HG03045 (cell line): ENCODE measurements at regions not wholly inside any gene's neighbourhood (a gene's known extent, or its start where the extent isn't known, plus 50 kb on each side); places are given as distances from the start of the nearest gene placed in this dataset.
"Not testable (repeated sequence)": the region's sequence is repeated elsewhere in the genome, so short reads cannot be mapped to it uniquely, and the experiment has no call there.

Experiments
- ATAC-seq: cut with Tn5 transposase; IDR thresholded peaks from one replicate; pipeline ENCODE4 v1.9.1; 2021; ENCODE audit warnings: mild to moderate bottlenecking, moderate library complexity; ENCODE audit not compliant: unreplicated experiment

DNA sequence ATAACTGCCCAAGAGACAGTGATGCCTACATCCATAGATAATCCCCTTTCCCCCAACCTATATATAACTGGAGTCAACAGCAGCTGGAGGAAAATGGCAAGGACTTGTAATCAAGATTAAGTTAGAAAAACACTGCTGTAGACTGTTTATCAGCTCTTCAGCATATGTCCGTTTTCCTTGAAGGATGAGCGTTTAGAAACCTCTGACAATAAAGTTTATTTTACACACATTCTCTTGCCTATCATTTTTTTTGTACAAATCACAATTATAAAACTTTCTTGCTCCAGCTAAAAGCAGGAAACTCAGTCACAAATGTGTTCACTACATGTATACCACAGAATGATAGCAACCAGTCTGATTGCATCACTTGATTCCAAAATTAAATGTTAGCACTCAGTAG lies 50.8 kb downstream of the PPIAL4G start:
- ATAC-seq, result not testable (repeated sequence)

DNA sequence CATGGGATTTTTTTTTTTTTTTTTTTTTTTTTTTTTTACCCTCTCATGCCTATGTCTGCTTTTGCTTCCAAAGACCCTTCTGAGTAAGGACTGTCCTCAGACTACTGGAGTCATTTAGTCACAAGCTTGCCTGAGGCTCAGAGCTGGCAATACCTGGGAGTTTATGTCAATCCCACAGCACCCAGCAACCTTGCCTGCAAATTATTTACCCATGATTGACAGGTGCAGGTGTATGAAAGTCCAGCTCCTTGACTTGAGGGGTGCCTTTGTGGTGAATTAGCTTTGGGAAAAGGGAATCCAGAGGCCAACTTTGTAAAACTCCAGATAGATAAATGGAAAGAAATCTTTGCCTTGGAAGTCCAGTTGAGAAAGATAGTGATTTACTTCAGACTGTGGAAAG lies 53.2 kb downstream of the PPIAL4G start:
- not testable (repeated sequence) for ATAC-seq

DNA sequence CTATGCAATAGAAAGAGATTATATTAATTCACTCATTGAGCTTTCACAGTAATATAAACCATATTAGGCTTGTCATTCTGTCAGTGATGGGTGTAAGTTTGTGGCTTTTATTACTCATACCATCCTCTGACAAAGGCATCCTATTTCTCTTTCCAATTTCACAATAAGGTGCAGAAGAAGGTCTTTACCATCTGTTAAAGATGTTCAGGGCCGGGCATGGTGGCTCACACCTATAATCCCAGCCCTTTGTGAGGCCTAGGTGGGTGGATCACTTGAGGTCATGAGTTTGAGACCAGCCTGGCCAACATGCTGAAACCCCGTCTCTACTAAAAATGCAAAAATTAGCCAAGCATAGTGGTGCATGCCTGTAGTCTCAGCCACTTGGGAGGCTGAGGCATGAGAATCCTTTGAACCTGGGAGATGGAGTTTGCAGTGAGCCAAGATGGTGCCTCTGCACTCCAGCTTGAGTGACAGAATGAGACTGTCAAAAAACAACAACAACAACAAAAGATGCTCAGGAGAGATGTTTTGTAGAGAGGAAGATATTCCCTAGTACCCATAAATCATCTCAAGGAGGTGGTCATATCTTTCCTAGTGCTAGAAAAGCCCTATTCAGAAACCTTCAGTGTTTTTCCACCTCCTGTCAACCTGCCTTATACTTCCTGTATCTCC lies 56.0 kb downstream of the PPIAL4G start:
- not testable (repeated sequence) for ATAC-seq

DNA sequence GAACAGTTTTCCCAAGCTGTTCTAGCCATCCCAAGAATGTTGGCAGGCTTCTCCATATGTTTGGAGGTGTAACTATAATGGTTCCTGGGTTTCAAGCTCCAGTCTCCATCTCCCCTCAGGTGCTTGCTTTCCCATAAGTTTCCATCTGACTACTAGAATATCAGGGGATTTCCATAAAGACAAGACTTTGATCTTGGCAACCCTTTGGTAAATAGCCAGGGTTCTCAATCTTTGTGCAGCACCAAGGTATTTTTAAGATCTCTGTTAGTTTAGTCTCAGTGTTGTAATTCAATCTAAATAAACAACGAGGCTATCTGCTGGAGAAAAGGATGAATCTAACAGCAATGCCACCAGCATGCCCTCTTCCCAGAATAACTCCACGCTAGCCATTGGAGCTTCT lies 56.7 kb downstream of the PPIAL4G start:
- ATAC-seq, result not testable (repeated sequence)

DNA sequence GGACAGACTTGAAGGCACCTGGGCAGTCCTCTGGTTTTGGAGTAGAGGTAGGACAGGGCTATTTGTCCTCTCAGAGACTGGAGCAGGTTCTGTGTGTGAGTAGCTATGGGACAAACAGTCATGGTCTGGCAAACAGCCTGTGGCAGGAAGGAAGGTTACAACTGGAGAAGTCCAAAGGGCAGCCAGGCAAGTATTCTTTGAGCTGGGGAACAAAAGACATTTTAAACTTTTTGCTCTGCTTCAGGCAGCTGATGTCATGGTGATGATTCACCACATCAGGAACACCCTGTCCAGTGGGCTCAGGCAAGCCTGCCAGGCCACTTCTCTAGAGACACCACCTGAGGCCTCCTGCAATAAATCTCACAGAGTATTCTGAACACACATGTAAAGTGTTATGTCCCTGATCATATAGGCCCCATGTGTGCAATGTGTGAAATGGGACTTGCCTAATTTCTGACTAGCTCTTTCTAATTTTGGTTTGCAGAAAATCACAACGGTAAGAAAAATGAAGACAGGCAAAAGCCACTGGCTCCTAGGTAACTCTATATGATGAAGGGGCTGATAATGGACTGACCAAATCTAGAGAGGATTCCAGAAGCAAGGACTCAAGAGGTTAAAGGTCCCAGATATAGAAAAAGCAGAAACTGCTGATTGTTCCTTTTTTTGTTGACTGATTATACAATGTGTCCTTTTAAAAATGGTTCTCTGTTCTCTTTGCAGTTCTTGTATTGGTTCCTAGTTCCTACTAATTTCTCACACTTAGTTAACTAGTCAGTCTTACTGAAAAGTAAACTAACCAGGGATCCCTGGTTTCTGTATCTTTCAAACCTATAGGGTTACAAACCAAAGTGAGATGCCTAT lies 58.7 kb downstream of the PPIAL4G start:
- not testable (repeated sequence) for ATAC-seq

DNA sequence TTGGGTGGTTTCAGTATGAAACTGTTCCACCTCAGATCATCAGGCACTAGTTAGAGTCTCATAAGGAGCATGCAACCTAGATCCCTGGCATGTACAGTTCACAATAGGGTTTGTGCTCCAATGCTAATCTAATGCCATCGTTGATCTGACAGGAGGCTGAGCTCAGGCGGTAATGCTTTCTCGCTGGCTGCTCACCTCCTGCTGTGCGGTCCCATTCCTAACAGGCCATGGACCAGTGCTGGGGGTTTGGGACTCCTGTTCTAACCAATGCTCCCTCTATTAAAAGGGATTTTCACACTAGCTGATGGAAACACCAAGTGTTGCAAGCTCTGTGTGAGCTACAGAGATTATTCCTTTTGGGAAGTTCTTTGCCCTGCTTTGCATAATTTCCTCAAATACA lies 60.2 kb downstream of the PPIAL4G start:
- not testable (repeated sequence) for ATAC-seq

DNA sequence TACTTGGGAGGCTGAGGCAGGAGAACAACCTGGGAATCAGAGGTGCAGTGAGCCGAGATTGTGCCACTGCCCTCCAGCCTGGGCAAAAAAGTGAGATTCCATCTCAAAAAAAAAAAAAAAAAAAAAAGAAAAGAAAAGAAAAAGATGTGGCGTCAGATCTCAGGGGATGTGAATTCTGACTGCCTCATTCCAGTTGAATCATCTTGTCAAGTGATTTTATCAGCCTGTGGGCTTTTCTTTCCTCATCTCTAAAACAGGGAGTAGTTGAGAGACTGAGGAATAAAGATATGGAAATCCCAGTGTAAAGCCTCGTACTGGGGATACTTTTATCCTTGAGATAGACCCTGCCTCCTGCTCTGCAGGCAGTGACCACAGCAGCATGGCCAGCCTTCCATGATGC lies 65.9 kb downstream of the PPIAL4G start:
- not testable (repeated sequence) for ATAC-seq

DNA sequence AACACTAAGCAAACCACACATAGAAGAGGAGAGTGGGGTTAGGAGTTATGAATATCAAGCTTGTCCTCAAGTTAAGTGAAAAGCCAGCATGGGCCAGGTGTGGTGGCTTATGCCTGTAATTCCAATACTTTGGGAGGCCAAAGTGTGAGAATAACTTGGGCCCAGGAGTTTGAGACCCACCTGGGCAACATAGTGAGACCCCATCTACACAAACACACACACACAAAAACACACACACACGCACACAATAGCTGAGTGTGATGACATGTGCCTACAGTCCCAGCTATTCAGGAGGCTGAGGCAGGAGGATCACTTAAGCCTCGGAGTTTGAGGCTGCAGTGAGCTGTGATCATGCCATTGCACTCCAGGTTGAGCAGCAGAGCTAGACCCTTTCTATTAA lies 69.7 kb downstream of the PPIAL4G start:
- not testable (repeated sequence) for ATAC-seq

DNA sequence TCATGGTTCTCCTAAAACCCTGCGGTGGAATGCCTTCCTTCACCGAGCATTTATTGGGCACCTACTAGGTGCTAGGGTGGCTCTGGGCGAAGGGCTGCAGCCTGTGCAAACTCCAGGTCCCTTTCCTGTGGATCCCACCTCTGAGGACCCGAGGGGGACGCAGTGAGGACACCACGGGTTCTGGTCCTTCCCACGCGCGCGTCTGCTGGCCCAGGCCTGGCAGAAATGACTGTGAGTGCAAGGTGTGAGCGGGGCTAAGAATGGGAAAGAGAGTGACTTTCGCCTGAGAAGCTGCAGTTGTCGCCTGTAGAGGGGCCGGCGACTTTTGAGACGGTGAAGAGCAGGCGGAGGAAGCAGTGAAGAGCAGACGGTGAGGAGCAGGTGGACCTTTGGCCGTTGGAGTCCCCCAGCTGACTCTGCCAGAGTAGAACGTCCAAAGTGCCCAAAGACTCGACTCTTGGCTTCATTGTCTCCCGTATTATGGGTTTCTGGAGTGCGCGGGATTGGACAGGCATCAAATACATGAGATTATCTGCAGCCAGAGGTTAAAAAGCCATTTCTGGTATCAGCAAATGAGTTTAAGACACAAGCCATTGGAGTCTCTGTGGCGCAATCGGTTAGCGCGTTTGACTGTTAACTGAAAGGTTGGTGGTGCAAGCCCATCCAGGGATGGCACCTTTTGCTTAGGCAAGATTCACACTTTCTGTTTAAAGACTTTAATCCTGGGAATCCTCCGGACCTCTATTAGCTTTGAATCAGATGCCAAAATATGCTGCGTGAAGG lies 78.1 kb downstream of the PPIAL4G start:
- not testable (repeated sequence) for ATAC-seq

DNA sequence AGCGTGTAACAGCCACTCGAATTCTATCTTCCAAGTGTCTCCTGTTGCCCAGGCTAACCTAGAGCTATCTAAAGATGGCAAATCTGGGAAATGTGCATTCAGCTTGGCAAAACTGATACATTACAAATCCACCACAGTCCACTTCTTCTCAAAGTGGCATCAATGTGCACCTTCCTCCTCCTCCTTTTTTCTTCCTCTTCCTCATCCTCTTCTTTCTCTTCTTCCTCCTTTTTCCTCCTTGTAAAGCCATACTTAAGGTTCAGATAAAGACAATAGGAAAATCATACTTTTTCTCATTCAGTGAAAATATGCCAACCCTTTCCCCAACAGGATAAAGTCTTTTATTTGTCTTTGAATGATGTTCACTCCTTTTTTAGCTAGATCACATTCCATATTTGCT lies 79.2 kb downstream of the PPIAL4G start:
- not testable (repeated sequence) for ATAC-seq

DNA sequence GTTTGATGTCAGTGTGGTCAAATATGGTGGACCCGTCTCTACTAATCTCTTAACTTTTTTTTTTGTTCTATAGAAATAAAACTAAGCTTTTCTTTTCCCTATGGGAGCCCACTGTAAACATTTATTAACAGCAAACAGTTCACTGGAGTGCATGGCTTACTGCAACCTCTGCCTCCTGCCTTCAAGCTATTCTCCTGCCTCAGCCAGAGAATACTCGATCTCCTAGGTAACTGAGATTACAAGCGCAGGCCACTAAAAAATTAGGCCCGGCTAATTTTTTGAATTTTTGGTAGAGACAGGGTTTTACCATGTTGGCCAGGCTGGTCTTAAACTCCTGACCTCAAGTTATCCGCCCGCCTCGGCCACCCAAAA lies 80.0 kb downstream of the PPIAL4G start:
- not testable (repeated sequence) for ATAC-seq

DNA sequence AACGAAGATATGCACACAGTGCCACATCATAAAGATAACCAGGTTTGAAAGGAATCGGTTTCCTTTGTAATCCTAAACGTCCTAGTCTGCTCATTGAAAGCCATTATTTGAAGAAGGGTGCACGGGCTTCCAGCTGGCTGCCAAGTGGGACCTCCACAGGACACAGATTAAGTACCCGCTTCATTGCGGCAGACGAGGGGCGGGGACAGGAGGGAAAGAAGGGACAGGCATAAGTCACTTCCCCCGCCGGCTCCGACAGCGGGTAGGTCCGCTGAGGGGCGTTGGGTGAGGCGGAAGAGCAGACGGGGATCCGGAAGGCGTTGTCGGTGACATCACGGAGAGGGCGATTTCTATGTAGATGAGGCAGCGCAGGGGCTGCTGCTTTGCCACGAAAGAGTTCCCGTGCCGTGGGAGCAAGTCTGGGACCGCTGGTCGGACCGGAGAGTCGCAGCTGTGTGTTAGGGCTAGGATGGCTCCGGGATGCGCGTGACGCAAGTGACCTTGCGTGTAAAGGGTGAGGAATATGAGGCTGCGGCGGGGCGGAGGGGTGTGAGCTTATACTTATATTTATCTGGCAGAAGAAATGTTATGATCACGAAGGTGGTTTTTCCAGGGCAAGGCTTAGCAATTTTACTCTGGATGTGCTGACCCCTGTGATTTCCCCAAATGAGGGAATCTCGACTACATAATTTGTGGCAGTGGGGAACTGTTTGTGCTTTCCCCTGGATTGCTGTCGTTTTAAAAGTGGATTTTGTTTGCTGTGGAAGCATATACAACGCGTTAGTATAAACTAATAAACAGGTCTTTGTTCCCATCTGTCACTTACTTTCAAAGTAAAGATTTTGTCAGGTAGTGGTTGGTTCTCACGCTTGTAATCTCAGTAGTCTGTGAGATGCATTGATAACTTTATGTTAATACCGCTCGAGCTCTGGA lies 80.7 kb downstream of the PPIAL4G start:
- peak; percentile 91 for ATAC-seq

DNA sequence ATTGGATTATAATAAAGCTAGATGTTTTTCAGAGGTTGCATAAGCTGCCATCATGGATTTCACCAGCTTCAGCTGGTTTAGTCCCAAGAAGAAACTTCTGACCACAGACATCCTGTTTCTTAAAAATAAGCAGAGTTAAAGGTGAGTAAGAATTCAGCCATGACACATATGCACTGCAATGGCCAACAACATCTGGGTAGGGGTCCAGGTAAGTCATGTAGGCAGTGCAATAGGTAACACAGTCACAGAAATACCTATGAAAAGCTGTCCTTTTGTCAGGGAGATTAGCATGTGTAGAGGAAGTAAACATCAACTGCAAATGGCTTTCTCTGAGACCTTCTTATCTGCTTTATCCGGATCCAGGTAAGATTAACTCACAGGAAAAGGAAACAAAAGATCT lies 85.6 kb downstream of the PPIAL4G start:
- ATAC-seq, result not testable (repeated sequence)

DNA sequence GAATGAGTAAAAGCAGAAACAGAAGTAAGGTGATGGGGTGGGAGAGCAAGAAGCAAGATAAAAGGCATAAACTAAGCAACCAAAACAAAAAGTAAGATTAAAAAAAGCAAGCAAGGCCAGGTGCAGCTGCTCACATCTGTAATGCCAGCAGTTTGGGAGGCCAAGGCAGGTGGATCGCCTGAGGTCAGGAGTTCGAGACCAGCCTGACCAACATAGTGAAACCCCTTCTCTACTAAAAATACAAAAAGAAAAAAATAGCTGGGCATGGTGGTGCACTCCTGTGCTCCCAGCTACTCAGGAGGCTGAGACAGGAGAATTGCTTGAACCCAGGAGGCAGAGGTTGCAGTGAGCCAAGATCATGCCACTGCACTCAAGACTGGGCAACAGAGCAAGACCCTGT lies 90.6 kb downstream of the PPIAL4G start:
- not testable (repeated sequence) for ATAC-seq

DNA sequence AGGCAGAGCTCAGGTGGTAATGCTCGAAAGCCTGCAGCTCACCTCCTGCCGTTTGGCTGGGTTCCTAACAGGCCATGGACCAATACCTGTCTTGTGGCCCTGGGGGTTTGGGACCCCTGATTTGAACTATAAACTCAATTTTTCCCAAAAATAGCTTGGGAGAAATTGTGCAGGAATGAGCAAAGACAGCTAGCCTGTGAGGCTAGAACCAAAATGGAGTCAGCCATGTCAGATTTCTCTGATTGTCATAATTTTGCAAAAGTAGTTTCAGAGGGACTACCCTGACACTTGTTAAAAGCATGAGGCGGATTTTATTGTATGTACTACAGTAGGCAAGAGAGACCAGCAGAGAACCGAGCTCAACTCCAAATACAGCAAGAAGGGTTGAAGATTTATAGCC lies 91.8 kb downstream of the PPIAL4G start:
- ATAC-seq, result not testable (repeated sequence)

DNA sequence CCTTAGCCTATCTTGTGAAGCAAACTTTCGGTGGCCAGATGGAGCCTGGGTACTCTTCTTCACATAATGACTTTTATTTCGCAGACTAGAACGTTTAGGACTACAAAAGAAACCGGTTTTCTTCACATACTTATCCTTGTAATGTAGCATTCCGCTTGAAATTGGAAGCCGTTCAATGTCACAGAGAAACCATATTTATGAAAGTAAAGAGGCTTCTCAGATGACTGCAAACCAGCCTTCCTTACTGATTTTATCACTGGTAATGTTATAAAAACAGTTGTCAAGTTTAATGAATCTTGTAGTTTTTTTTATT lies 94.1 kb downstream of the PPIAL4G start:
- ATAC-seq, result no peak

DNA sequence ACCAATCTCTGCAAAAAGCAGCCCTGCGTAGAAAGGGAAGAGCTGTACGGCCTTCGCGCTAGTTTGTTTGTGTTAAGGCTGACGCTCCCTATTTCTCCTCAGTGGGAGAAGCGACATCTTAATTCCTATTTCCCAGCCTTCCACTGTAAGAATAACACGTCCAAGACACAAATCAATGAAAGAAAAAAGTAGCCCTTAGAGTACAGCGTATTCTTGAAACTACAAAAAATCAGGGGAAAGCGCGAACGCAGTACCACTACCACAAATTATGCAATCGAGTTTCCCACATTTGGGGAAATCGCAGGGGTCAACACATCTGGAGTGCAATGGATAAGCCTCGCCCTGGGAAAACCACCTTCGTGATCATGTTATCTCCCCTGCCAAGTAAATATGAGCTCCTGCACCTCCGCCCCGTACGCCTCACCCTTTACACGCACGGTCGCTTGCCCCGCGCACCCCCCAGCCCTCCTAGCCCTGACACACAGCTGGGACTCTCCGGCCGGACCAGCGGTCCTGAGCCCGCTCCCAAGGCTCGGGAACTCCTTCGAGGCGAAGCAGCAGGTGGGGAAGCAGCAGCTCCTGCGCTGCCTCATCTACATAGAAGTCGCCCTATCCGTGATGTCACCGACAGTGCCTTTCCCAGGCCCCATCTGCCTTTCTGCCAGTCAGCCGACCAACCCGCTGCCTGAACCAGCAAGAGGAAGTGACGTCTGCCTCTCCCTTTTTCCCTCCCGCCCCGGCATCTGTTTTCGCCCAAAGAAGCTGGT lies 94.7 kb downstream of the PPIAL4G start:
- ATAC-seq, result no peak

DNA sequence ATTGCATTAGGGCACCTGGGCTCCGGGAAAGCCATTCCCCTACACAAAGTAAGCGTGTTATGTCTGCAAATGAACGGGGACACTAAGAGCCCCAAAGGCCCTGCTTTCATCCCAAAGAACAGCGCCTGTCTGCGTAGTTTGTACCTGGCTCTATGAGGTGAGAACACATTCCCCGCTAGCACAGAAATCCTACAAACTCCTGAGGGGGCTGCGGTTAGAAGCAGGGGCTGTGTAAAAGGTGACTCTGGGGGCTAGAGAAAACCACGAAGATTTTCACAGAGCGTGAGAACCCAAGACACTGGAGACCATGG lies 95.2 kb downstream of the PPIAL4G start:
- not testable (repeated sequence) for ATAC-seq

DNA sequence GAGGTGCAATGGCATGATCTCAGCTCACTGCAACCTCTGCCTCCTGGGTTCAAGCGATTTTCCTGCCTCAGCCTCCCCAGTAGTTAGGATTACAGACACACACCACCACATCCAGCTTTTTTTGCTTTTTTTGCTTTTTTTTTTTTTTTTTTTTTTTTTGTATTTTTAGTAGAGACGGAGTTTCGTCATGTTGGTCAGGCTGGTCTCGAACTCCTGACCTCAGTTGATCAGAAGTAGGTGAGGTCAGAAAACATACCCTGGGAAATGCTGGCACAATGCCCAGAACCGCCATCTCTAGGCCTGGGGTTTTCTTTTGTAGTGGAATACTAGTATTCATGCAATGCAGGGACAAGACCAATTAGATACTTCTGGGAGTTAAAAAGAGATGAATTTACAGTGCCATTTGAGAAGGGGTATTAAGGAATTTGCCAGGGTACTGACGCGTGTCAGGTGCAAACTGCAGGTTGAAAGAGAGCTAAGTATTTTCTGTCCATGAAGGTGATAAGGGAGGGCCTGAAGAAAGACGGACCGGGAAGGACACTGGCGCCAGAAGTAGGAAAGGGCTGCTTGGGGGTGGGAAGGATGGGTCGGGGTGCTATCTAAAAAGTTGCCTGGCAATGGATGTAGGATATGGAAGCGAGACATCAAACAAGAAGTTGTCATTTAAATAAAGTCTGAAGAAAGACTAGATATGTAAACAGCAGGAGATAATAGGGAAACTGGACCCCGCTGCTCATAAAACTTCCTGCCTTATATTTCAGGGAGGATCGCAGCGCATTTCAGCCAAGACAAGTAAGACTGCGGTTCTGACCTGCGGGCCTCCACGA lies 95.8 kb downstream of the PPIAL4G start:
- not testable (repeated sequence) for ATAC-seq
